H1 (cell line): ENCODE measurements at regions not wholly inside any gene's neighbourhood (a gene's known extent, or its start where the extent isn't known, plus 50 kb on each side); places are given as distances from the start of the nearest gene placed in this dataset. TPM values are rescaled to one million over a fixed set of nuclear protein-coding genes. Genes with fewer than 3 reads are reported as not detected.

Experiments used
- CTCF ChIP-seq, 3 experiments: IDR thresholded peaks; 1 replicate in 2 of 3; 2 replicates in 1 of 3; pipeline versions ENCODE4 v1.5.1 to v1.6.1; 2011; ENCODE audit warnings: low read length in 3 of 3, mild to moderate bottlenecking in 3 of 3, inconsistent platforms in 2 of 3, low read depth in 1 of 3, moderate library complexity in 1 of 3; ENCODE audit not compliant: insufficient read depth in 1 of 3; ENCODE audit errors: control extremely low read depth in 1 of 3
- RBBP5 ChIP-seq: IDR thresholded peaks from 2 replicates; pipeline ENCODE4 v1.7.1; 2012; ENCODE audit warnings: low read depth, mild to moderate bottlenecking, inconsistent platforms, low read length, moderate library complexity, borderline replicate concordance
- small RNA-seq: library from polyadenylated mRNA; stranded (forward); fragments of <200 nt; extraction: miRNeasy Mini kit (QIAGEN cat#:217004); gene quantifications from one replicate; pipeline ENCODE3, GENCODE V24; 2013; ENCODE audit not compliant: insufficient read depth

GRCh38 chr3:180548050-180548449, 53.9 kb upstream of the TTC14 start (continued):
- TF ChIP-seq CTCF (IDR thresholded peaks at IDR 0.05; ENCODE audit: control extremely low read depth in 1 of 3, insufficient read depth in 1 of 3, low read depth in 1 of 3, low read length in 3 of 3) (no peak), RBBP5 (no peak)

Small RNA genes in the stretch of these regions (small RNA-seq; reads per million reads assigned to genes)
- gene AC134503.1 (not detected), gene RF00096 (not detected), gene RNA5SP149 (5.1 reads per million, percentile 63 among the genes with 10 or more reads in this experiment)
